Activated T-helper 1 cell treated with anti-CD3 and anti-CD28 coated beads, Interleukin-12 subunit alpha, Interleukin-12 subunit beta, Interleukin-2, Interleukin-4 antibody, amounts not matched to agents 30 ng/mL and 10 ng/mL and 1 ng/mL, durations not matched to agents 14 hours and 24 hours and 36 hours (primary cell): ENCODE measurements at regions not wholly inside any gene's neighbourhood (a gene's known extent, or its start where the extent isn't known, plus 50 kb on each side); places are given as distances from the start of the nearest gene placed in this dataset.
"Not testable (repeated sequence)": the region's sequence is repeated elsewhere in the genome, so short reads cannot be mapped to it uniquely, and the experiment has no call there.

Experiments
- DNase-seq: peaks from one replicate; pipeline ENCODE4 v3.0.0; 2021; ENCODE audit warnings: low spot score
- H3K27ac Mint-ChIP-seq: one replicate; pipeline ENCODE4 v1.8.0; 2021; ENCODE audit warnings: mild to moderate bottlenecking, mixed read lengths
- H3K27me3 Mint-ChIP-seq: one replicate; pipeline ENCODE4 v1.8.0; 2022; ENCODE audit warnings: mild to moderate bottlenecking, moderate library complexity, mixed read lengths; ENCODE audit not compliant: insufficient read depth
- H3K36me3 Mint-ChIP-seq: one replicate; pipeline ENCODE4 v1.8.0; 2021; ENCODE audit warnings: low read depth, mixed read lengths
- H3K4me1 Mint-ChIP-seq: one replicate; pipeline ENCODE4 v1.8.0; 2021; ENCODE audit warnings: low read depth, mixed read lengths
- H3K4me3 Mint-ChIP-seq: one replicate; pipeline ENCODE4 v1.8.0; 2021; ENCODE audit warnings: mild to moderate bottlenecking, moderate library complexity, mixed read lengths
- H3K9me3 Mint-ChIP-seq: one replicate; pipeline ENCODE4 v1.8.0; 2021; ENCODE audit warnings: mixed read lengths
- intact Hi-C: fragments of 100-400 bp; cut with micrococcal nuclease; formaldehyde crosslinking; loops from one replicate; pipeline ENCODE4 v1.15.1; 2024

DNA sequence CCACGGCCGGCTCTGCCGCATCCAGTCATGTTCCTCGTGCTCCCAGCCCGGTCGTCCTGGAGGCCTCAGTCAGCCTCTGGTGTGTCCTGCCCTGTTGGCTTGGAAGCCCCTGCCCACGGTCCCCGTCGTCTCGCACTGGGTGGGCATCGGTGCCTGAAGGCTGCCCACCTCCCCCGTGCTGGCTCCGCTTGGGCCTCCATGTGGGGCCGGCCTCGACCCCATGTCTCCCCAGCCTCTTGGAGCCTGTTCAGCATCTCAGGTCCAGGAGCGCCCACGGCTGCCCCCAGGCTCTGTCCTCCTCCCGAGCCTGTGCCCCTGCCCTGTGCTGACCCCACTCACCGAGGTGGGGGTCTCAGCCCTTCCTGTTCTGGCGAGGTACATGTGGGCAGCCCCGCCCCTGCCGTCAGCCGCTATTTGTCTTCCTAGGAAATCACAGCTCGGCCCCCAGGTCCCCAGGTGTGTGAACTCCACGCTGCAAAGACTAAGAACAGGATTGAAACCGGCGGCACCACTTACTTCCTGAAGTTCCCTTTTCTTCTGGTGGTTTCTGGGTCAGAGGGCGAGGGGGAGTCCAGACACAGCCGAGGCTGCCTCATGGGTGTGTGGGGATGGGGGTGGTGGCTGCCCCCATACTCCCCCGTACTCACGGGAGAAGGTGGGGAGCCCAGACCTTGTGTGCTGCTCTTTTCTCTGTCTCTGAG, 221.3 kb downstream of the TMEM121 start:
- H3K4me3 Mint-ChIP-seq, H3K36me3 Mint-ChIP-seq, DNase-seq, H3K27me3 Mint-ChIP-seq, H3K4me1 Mint-ChIP-seq, intact Hi-C loops, H3K9me3 Mint-ChIP-seq, H3K27ac Mint-ChIP-seq: not testable (repeated sequence)

DNA sequence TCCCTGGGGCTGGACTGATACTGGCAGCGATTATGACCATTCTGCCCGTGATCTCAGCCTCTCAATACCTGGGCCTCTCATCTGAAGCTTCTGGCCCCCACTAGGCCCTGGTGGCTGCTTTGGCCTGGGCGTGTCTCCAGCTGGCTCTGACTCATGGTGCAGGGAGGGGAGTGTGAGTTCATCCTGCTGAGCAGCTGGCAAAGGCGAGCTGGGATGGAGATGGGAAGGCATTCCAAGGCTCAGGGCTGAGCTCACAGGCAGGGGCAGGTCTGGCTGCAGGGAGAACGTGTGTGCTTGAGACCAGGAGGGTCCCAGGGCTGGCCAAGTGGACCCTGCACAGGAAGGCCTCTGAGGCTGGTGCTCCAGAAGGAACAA, 221.8 kb downstream of the TMEM121 start:
- no peak overlapping the region for H3K4me3 Mint-ChIP-seq
- H3K36me3 Mint-ChIP-seq = no peaks in the 10 kb centered on the region
- no peaks in the 10 kb centered on the region for H3K9me3 Mint-ChIP-seq
- intact Hi-C loops = no loop called here
- H3K4me1 Mint-ChIP-seq = no peaks in the 10 kb centered on the region
- H3K27me3 Mint-ChIP-seq = peaks cover 2% of the 10 kb centered on the region
- H3K27ac Mint-ChIP-seq = no peak overlapping the region
- no peak for DNase-seq

DNA sequence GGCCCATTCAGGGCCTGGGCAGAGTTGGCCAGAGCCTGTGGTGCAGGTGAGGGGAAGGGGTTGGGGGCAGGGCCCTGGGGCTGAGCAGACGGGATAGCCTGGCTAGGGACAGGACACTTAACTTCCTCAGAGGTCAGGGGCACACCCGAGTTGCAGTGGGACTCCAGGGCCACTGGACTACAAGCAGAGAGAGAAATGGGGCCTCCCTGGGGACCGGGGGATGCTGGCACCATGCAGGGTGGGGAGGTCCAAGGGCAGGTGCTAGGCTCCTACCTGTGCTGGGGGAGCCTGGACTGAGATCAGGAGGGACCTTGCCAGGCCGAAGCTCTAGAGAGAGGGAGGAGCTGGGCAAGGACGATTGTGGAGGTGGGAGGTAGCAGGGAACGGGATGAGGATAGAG, 222.3 kb downstream of the TMEM121 start:
- intact Hi-C loops, H3K36me3 Mint-ChIP-seq, H3K9me3 Mint-ChIP-seq: not testable (repeated sequence)

GRCh38 chr14:105749870-105750541, 223.6 kb downstream of the TMEM121 start:
- DNase-seq, H3K36me3 Mint-ChIP-seq, H3K4me1 Mint-ChIP-seq, H3K27me3 Mint-ChIP-seq, H3K27ac Mint-ChIP-seq, H3K9me3 Mint-ChIP-seq, intact Hi-C loops, H3K4me3 Mint-ChIP-seq: not testable (repeated sequence)

More for the DNA sequence above, 222.3 kb downstream of the TMEM121 start:
- H3K27ac Mint-ChIP-seq, H3K27me3 Mint-ChIP-seq, H3K4me3 Mint-ChIP-seq, DNase-seq, H3K4me1 Mint-ChIP-seq: not testable (repeated sequence)

GRCh38 chr14:105751291-105751751, 224.9 kb downstream of the TMEM121 start:
- H3K36me3 Mint-ChIP-seq, H3K27ac Mint-ChIP-seq, H3K27me3 Mint-ChIP-seq, intact Hi-C loops, H3K4me1 Mint-ChIP-seq, DNase-seq, H3K4me3 Mint-ChIP-seq, H3K9me3 Mint-ChIP-seq: not testable (repeated sequence)

GRCh38 chr14:105752420-105752819, 226.0 kb downstream of the TMEM121 start:
- DNase-seq, H3K27me3 Mint-ChIP-seq, H3K27ac Mint-ChIP-seq, H3K36me3 Mint-ChIP-seq, intact Hi-C loops, H3K4me1 Mint-ChIP-seq, H3K9me3 Mint-ChIP-seq, H3K4me3 Mint-ChIP-seq: not testable (repeated sequence)

DNA sequence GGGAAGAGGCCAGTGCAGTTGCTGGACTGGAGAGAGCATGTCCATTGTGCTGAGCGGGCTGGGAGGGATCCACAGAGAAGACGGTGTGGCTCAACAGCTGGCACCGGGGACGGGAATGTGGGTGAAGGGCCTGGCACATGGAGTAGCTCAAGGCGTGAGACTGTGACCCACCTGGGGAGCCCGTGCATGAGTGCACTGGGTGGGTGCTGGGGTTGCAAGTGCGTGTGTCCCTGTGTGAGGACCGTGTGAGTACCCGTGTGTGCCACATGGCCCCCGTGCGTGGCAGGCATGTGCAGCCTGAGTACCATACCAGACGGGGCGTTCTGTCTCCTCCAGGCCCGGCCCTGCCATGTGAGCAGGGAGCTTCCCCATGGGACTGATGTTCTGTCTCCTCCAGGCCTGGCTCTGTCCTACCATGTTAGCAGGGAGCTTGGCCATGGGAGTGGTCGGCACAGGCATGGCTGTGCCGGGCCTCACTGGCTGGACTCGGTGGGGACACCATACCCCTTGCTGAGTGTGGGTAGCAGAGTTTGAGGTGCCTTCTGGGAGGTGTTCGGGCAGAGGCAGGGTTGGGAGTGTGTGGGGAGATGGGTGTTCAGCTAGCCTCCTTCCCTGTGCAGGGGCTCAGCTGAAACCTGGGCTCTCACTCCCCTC, 234.4 kb downstream of the TMEM121 start:
- no peak overlapping the region for H3K27ac Mint-ChIP-seq
- intact Hi-C loops = no loop called here

GRCh38 chr14:105761345-105761740, 235.0 kb downstream of the TMEM121 start:
- H3K9me3 Mint-ChIP-seq, H3K36me3 Mint-ChIP-seq, intact Hi-C loops, H3K4me1 Mint-ChIP-seq, H3K27me3 Mint-ChIP-seq, DNase-seq, H3K27ac Mint-ChIP-seq, H3K4me3 Mint-ChIP-seq: not testable (repeated sequence)

More for the DNA sequence above, 234.4 kb downstream of the TMEM121 start:
- no peaks in the 10 kb centered on the region for H3K4me1 Mint-ChIP-seq
- no peaks in the 10 kb centered on the region for H3K9me3 Mint-ChIP-seq
- no peak overlapping the region for H3K4me3 Mint-ChIP-seq
- DNase-seq = no peak
- H3K27me3 Mint-ChIP-seq = peaks cover 7% of the 10 kb centered on the region
- H3K36me3 Mint-ChIP-seq = no peaks in the 10 kb centered on the region

- Mint-ChIP-seq H3K27me3 (peaks cover 4% of the 10 kb centered on the region), H3K36me3 (no peaks in the 10 kb centered on the region), H3K9me3 (no peaks in the 10 kb centered on the region), H3K27ac (no peak overlapping the region), H3K4me1 (no peaks in the 10 kb centered on the region), H3K4me3 (no peak overlapping the region)
- intact Hi-C loops = no loop called here
- DNase-seq = no peak
These were observed 235.5 kb downstream of the TMEM121 start for GRCh38 chr14:105761842-105762241.

DNA sequence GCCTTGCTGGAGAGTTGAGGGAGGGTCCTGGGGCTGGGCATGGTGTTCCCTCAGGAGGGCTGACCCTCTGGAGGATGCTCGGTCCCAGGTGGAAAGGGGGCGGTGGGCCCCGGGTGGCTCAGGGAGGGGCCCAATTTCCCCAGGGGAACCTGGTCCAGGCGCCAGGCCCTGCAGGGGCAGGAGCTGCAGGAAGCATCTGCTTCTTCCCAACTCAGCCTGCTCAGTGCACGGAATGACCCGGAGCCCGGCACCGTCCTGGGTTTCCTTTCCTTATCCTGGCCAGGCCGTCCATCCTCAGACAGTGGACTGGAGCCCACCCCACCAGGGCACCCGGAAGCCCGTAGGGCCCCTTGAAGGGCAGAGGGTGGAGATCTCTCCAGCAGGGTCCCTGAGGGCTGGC, 235.9 kb downstream of the TMEM121 start:
- H3K4me1 Mint-ChIP-seq, DNase-seq, H3K4me3 Mint-ChIP-seq, H3K27ac Mint-ChIP-seq, H3K9me3 Mint-ChIP-seq, intact Hi-C loops, H3K36me3 Mint-ChIP-seq, H3K27me3 Mint-ChIP-seq: not testable (repeated sequence)

GRCh38 chr14:105764254-105764901, 238.0 kb downstream of the TMEM121 start:
- H3K27ac Mint-ChIP-seq, H3K27me3 Mint-ChIP-seq, intact Hi-C loops, H3K4me1 Mint-ChIP-seq, H3K4me3 Mint-ChIP-seq, H3K36me3 Mint-ChIP-seq, H3K9me3 Mint-ChIP-seq, DNase-seq: not testable (repeated sequence)

- H3K4me3 Mint-ChIP-seq, H3K27me3 Mint-ChIP-seq, H3K9me3 Mint-ChIP-seq, intact Hi-C loops, H3K27ac Mint-ChIP-seq, H3K4me1 Mint-ChIP-seq, DNase-seq, H3K36me3 Mint-ChIP-seq: not testable (repeated sequence)
These were observed 238.9 kb downstream of the TMEM121 start for GRCh38 chr14:105765072-105765825.
